CD4-positive, alpha-beta T cell treated with Interferon alpha-2 for 1 hour (primary cell): ENCODE measurements at regions not wholly inside any gene's neighbourhood (a gene's known extent, or its start where the extent isn't known, plus 50 kb on each side); places are given as distances from the start of the nearest gene placed in this dataset.

ENCODE experiments used
- DNase-seq, 2 donors: peaks; one replicate each; pipeline ENCODE4 v3.0.0-alpha.2; 2020 to 2022

DNA sequence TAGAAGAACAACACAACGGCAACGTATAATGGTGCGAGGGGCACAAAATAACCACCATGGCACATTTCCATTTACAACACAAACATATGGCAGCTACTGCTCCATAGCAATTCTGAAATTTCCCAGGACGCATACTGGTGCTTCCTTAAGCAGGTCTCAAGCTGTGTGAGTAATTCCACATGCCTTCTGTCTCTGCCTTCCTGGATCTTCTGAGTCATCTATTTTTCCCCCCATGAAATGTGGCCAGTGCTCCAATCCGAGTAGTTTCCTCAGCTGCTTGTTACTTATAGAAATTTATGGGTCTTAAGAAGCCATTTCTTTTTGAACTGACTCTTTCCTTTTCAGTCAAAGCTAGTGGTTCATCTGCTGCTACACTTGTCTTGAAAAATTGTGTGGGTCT lies 256.6 kb upstream of the KLF6 start:
- DNase-seq, result no peak

- no peak for DNase-seq
Measured at GRCh38 chr10:4038000-4038399, 253.0 kb upstream of the KLF6 start.

- no peak for DNase-seq
Measured at GRCh38 chr10:4035599-4035945, 250.6 kb upstream of the KLF6 start.

- peak in 1 of 2 donors; percentile 35 for DNase-seq
Measured at GRCh38 chr10:4034907-4035598, 250.0 kb upstream of the KLF6 start.

DNA sequence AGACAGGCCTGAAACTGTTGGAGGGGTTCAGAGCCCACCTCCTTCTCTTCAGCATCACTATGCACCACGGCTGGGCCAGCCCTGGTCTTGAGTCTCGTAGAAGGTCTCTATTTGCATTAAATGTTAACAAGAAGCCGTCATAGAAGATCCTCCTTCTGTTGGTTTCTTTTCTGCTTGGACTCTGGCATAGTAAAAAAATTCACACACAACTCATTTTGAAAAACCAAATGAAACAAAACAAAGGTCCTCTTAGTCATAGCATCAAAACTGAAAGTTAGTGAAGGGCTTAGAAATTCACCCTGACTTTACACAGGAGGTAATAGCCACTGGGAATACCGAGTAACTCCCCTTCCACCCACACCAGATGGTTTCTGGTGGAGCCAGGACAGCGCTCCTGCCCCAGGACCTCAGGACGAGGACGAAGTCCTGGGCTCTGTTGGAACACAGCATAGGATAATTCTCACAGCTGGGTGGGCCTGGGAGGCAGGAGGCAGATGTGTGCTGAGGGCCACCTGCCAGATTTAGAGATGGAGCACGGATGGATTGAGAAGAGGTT lies 248.4 kb upstream of the KLF6 start:
- peak in 1 of 2 donors; percentile 17 for DNase-seq

DNA sequence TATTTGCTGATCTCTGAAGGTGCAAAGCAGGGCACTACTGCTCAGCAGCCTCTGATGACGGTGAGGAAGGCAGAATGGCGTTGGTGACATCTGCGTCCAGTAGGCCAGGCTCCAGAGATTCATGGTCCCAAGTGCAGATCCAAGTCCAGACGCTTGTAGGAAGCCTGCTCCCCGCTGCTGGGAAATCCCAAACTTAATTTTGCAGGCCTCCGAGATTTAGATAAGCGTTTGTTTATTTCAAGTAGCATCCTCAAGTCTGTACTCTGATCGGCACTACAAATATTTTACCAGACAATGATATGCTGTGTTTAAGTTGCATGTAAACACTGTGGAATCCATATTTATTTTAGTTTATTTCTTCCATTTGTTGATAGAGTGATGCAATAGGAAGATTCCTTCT lies 244.9 kb upstream of the KLF6 start:
- no peak for DNase-seq

- DNase-seq, result no peak
Measured at GRCh38 chr10:4028854-4029583, 244.0 kb upstream of the KLF6 start.

DNA sequence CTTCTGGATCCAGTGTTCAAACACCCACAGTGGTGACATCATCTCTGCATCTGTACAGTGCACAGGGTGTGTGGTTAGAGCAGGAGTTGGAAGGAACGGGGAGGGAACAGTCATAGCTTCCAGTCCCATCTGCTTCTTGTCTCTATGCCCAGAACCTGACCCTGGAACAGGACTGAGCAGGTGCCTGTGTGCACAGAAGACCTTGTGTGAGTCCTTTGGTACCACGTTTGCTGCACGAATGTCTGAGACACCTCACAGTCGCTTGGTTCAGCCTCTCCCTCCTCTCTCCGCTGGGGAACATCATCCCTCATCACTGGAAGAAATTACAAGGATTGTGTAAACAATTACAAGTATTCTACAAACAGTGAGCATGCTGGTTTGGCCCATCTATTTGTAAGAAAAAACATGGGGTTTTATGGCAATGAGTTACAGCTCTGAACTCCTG lies 243.0 kb upstream of the KLF6 start:
- DNase-seq, result no peak

DNA sequence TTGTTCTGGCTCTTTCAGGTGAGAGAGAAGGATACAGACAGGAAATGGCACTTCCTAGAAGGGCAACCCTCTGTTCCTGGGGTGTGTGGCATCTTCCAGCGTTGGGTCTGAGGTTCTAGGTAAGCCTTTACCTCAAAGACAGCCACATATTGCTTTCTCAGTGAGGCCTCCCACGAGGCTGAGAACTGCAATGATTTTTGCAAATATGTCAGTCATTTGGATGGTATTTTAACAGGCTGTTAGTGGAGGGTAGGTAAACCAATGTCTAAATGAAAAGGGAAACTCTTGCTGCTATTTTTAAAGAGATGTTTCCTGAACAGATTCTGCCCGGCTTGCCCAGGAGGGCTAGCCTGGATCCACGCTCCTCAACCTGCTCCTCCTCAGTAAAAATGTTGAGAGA lies 240.3 kb upstream of the KLF6 start:
- no peak for DNase-seq

- no peak for DNase-seq
Measured at GRCh38 chr10:4024516-4025245, 239.7 kb upstream of the KLF6 start.

DNA sequence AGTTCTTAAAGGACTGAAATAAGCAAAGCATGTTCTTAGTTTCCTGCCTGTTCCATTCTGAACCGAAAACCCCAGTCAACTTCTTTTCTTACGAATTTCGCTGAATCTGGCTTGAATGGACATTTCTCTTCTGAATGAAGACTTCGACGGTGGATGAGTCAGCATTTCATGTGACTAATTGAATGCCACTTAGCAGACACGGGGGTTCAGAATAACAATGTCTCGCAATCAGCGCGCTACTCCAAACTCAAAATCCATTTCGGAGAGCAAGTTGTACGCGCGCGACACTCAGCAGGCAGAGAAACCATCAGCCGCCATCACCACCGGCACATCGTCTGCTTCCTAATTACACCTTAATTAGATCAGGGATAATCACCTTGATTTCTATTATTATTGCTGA lies 239.0 kb upstream of the KLF6 start:
- DNase-seq, result no peak

DNA sequence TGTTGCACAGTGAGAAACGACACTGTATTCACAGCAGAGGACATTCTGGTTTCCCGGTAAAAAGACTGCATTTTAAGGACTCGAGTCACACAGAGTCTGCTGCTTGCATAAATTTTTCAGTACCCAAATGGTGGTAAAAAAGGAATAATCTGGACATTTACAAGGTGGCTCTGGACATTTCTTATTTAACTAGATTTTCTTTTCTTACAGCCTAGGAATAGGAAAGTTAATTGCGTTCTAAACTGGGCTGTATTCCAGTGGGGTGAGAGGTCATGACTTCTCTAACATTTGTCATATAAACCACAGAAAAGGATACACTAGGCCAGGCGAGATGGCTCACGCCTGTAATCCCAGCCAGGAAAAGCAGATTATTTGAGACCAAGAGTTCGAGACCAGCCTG lies 237.5 kb upstream of the KLF6 start:
- no peak for DNase-seq

- DNase-seq, result no peak
Measured at GRCh38 chr10:4020631-4021030, 235.6 kb upstream of the KLF6 start.

- no peak for DNase-seq
Measured at GRCh38 chr10:4018054-4018511, 233.1 kb upstream of the KLF6 start.

DNA sequence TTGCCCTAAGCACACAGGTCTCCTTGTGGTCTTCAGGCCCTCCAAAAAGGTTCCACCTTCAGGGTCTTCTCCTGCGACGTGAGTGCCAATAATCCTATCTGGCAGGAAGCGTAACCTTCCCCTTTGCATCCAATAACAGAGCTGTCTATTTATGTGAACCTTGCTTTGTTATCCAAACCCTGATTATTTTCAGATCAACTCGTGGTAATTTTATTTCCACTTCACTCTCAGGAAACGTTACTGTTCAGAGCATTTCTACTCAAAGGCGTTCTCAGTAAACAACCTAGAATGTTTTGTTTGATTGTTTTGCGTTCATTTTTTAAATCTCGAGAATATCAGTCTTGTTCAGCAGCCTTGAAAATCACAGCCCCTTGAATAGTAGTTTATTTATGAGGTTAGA lies 232.3 kb upstream of the KLF6 start:
- no peak for DNase-seq

GRCh38 chr10:4016214-4016740 lies 231.3 kb upstream of the KLF6 start:
- DNase-seq, result no peak

GRCh38 chr10:4013651-4014121 lies 228.7 kb upstream of the KLF6 start:
- DNase-seq, result peak in 1 of 2 donors; percentile 24

- DNase-seq, result no peak
Measured at GRCh38 chr10:4012848-4013247, 227.8 kb upstream of the KLF6 start.

- no peak for DNase-seq
Measured at GRCh38 chr10:4011136-4011812, 226.3 kb upstream of the KLF6 start.

DNA sequence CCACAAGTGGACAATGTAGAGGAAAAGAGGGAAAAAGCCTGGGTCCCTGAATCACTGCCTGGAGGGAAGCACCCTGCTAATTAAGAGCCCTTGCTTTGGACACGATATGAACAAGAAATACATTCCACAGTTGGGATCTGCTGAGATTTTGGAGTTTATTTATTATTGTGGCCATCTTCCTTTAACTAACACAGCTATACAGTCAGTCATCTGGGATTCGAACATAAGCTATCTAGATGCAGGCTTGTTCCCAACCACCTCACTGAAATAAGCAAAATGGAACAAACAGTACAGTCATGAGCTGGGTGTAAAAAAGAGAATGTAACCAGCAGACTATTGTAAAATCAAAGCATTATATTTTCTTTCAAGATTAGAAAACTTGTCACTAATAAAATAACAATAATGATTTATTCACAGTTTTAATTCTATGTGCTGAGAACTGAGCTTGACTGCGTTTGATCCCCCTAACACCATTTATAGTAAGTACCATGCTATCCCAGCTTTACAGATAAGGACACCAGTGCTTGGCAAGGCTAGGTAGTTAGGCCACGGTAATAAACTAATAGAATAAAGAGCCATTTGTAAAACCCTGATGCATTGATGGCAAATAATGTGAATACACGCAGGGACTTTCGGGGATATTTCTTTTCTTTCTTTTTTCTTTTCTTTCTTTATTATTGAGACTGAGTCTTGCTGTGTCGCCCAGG lies 223.8 kb upstream of the KLF6 start:
- no peak for DNase-seq

DNA sequence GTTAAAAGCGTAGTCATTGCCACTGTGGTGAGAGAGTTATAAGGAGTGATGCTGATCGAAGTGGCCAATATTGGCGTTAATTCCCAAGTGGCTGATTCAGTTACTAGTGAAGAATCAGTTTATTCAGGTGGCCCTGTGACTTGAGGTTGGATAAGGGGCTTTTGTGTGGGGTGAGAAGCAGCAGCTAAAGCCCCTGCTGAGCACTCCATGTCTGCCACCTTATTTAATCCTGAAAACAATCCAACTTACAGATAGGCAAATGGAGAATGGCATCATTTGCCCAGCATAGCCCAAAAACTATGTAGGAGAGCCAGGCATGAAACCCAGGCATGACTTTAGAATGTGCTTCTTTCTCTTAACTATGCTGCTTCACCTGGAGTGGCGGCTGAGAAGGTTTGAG lies 222.8 kb upstream of the KLF6 start:
- no peak for DNase-seq

- no peak for DNase-seq
Measured at GRCh38 chr10:4006858-4007257, 221.8 kb upstream of the KLF6 start.
